ENCODE measurements at regions not wholly inside any gene's neighbourhood (a gene's known extent, or its start where the extent isn't known, plus 50 kb on each side); places are given as distances from the start of the nearest gene placed in this dataset.

DNA sequence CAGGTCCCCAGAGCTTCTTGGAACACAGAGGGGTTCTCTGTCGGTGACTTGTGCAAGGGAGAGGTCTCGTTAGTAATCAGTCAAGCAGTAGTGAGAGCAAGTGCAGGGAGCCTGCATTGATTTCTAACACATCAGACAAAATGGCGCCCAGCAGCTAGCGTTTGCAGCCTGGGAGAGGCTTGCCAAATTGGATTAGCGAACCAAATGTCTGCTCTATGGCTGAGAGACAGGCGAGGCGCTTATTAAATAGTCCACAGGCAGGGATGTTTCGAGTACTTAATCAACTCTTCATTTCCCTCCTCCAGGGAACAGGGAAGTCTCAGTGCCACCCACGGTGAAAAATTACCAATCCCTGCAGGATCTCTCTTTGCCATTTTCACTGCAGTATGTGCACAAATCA, 131.4 kb upstream of the SHB start:
- TF ChIP-seq, protein P1, sequence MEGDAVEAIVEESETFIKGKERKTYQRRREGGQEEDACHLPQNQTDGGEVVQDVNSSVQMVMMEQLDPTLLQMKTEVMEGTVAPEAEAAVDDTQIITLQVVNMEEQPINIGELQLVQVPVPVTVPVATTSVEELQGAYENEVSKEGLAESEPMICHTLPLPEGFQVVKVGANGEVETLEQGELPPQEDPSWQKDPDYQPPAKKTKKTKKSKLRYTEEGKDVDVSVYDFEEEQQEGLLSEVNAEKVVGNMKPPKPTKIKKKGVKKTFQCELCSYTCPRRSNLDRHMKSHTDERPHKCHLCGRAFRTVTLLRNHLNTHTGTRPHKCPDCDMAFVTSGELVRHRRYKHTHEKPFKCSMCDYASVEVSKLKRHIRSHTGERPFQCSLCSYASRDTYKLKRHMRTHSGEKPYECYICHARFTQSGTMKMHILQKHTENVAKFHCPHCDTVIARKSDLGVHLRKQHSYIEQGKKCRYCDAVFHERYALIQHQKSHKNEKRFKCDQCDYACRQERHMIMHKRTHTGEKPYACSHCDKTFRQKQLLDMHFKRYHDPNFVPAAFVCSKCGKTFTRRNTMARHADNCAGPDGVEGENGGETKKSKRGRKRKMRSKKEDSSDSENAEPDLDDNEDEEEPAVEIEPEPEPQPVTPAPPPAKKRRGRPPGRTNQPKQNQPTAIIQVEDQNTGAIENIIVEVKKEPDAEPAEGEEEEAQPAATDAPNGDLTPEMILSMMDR (IDR thresholded peaks at IDR 0.05 in 8 of 11, conservative IDR thresholded peaks at IDR 0.05 in 3 of 11) = no peak
- TF ChIP-seq POLR2A (IDR thresholded peaks at IDR 0.05) = no peak

All from spleen (tissue), 7 donors.